KMS-11 (cell line): ENCODE measurements at regions not wholly inside any gene's neighbourhood (a gene's known extent, or its start where the extent isn't known, plus 50 kb on each side); places are given as distances from the start of the nearest gene placed in this dataset.

Experiments used
- H2AFZ ChIP-seq: fragments of 200-600 bp; sonication (generic); 2 replicates; pipeline ENCODE4 v1.6.1; 2016; ENCODE audit warnings: antibody characterized with exemption, mixed run types, low read depth
- H3K27ac ChIP-seq: fragments of 200-600 bp; sonication (generic); 2 replicates; pipeline ENCODE4 v1.6.1; 2016; ENCODE audit warnings: mild to moderate bottlenecking, mixed run types
- H3K27me3 ChIP-seq: fragments of 200-600 bp; sonication (generic); 2 replicates; pipeline ENCODE4 v1.6.1; 2017; ENCODE audit warnings: mild to moderate bottlenecking, low read depth, mixed run types, moderate library complexity; ENCODE audit not compliant: insufficient read depth
- H3K36me3 ChIP-seq: fragments of 200-600 bp; sonication (generic); 2 replicates; pipeline ENCODE4 v1.6.1; 2017; ENCODE audit warnings: mild to moderate bottlenecking, mixed run types; ENCODE audit not compliant: insufficient read depth
- H3K4me1 ChIP-seq: fragments of 200-600 bp; sonication (generic); 2 replicates; pipeline ENCODE4 v1.6.1; 2016; ENCODE audit warnings: mild to moderate bottlenecking, low read depth, mixed run types; ENCODE audit not compliant: poor library complexity, severe bottlenecking
- H3K4me2 ChIP-seq: fragments of 200-600 bp; sonication (generic); 2 replicates; pipeline ENCODE4 v1.7.0; 2016; ENCODE audit warnings: mild to moderate bottlenecking, mixed run types
- H3K4me3 ChIP-seq: fragments of 200-600 bp; sonication (generic); IDR thresholded peaks from 2 replicates; pipeline ENCODE4 v1.6.1; 2017; ENCODE audit warnings: low read depth, low read length, mixed read lengths; ENCODE audit not compliant: insufficient read depth
- H3K79me2 ChIP-seq: fragments of 200-600 bp; sonication (generic); 2 replicates; pipeline ENCODE4 v1.6.1; 2016; ENCODE audit warnings: low read depth, mixed run types; ENCODE audit not compliant: insufficient read depth
- H3K9ac ChIP-seq: fragments of 200-600 bp; sonication (generic); 2 replicates; pipeline ENCODE4 v1.6.1; 2016; ENCODE audit warnings: mild to moderate bottlenecking, mixed run types
- H4K20me1 ChIP-seq: fragments of 200-600 bp; sonication (generic); 2 replicates; pipeline ENCODE4 v1.6.1; 2016; ENCODE audit warnings: mild to moderate bottlenecking, mixed run types; ENCODE audit not compliant: insufficient read depth
- TF ChIP-seq, protein P1 (sequence below): fragments of 200-600 bp; sonication (generic); conservative IDR thresholded peaks from 2 replicates; pipeline ENCODE4 v1.6.1; 2017; ENCODE audit warnings: low read depth, mild to moderate bottlenecking, antibody characterized with exemption, low read length, moderate library complexity, mixed read lengths

DNA sequence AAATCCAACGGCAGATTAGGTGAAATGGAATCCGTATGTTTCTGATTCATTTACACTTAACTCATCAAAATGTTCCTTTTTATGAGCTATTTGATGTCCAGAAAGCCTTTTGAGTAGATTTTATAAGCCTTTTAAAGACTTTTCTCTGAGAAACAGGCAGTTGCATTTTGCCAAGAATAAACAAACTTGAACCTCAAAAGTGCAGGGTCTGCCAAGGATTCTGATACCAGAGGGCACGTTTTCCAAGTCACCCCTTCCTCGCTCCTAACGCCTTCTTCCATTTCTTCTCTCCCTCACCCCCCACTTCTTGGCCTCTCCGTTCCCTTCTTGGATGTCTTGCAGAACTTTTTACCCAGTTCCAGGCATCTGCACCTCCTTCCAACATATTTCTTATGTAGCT, 200.6 kb upstream of the TBX3 start:
- Histone ChIP-seq H3K27ac (no peak overlapping the region), H3K79me2 (no peaks in the 10 kb centered on the region), H3K36me3 (no peaks in the 10 kb centered on the region), H3K4me3 (no peak overlapping the region), H3K9ac (no peak overlapping the region), H3K4me2 (no peak overlapping the region), H3K4me1 (no peaks in the 10 kb centered on the region), H2AFZ (no peak overlapping the region), H4K20me1 (no peaks in the 10 kb centered on the region), H3K27me3 (no peaks in the 10 kb centered on the region)
- TF ChIP-seq, protein P1, sequence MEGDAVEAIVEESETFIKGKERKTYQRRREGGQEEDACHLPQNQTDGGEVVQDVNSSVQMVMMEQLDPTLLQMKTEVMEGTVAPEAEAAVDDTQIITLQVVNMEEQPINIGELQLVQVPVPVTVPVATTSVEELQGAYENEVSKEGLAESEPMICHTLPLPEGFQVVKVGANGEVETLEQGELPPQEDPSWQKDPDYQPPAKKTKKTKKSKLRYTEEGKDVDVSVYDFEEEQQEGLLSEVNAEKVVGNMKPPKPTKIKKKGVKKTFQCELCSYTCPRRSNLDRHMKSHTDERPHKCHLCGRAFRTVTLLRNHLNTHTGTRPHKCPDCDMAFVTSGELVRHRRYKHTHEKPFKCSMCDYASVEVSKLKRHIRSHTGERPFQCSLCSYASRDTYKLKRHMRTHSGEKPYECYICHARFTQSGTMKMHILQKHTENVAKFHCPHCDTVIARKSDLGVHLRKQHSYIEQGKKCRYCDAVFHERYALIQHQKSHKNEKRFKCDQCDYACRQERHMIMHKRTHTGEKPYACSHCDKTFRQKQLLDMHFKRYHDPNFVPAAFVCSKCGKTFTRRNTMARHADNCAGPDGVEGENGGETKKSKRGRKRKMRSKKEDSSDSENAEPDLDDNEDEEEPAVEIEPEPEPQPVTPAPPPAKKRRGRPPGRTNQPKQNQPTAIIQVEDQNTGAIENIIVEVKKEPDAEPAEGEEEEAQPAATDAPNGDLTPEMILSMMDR = no peak

DNA sequence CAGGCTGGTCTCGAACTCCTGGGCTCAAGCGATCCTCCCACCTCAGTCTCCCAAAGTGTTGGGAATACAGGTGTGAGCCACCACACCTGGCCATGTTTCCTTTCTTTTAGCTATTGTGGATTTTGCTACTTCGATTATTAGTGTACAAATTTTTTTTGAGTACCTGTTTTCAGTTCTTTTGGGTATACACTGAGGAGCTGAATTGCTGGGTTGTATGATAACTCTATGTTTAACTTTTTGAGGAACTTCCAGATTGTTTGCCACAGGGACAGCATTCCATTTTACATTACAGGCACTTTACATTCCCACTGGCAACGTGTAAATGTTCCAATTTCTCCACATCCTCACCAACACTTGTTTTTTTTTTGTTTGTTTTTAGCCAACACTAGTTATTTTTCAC, 198.1 kb upstream of the TBX3 start:
- Histone ChIP-seq H3K4me3 (no peak overlapping the region), H3K36me3 (no peaks in the 10 kb centered on the region), H3K4me2 (no peak overlapping the region), H4K20me1 (no peaks in the 10 kb centered on the region), H2AFZ (no peak overlapping the region), H3K79me2 (no peaks in the 10 kb centered on the region), H3K9ac (no peak overlapping the region), H3K4me1 (no peaks in the 10 kb centered on the region), H3K27ac (no peak overlapping the region), H3K27me3 (no peaks in the 10 kb centered on the region)
- TF ChIP-seq, protein P1 = no peak

DNA sequence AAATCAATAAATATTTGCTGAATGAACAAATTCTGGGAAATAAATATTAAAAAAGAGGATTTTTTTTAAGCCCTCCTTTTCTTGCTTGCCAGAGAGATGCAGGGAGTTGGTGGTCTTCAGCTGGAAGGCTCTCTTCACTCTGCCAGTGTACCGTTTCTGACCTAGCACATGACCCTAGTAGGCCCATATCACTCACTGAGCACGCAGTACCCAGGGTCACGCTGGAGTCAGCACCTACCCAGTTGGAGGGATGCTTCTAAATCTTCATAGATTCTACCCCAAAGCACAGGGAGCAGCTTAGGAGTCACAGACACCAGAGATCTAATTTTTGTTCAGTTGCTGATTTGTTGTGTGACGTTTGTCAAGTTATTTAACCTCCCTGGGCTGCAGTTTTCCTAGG, 195.4 kb upstream of the TBX3 start:
- no peaks in the 10 kb centered on the region for H3K36me3 ChIP-seq
- no peaks in the 10 kb centered on the region for H3K27me3 ChIP-seq
- H3K79me2 ChIP-seq = no peaks in the 10 kb centered on the region
- no peak overlapping the region for H3K4me2 ChIP-seq
- H3K27ac ChIP-seq = no peak overlapping the region
- H2AFZ ChIP-seq = no peak overlapping the region
- H4K20me1 ChIP-seq = no peaks in the 10 kb centered on the region
- TF ChIP-seq, protein P1 = no peak
- H3K4me3 ChIP-seq = no peak overlapping the region
- no peaks in the 10 kb centered on the region for H3K4me1 ChIP-seq
- no peak overlapping the region for H3K9ac ChIP-seq

GRCh38 chr12:114878781-114879180, 194.8 kb upstream of the TBX3 start:
- H2AFZ ChIP-seq = no peak overlapping the region
- no peaks in the 10 kb centered on the region for H3K4me1 ChIP-seq
- H3K36me3 ChIP-seq = no peaks in the 10 kb centered on the region
- H4K20me1 ChIP-seq = no peaks in the 10 kb centered on the region
- H3K27me3 ChIP-seq = no peaks in the 10 kb centered on the region
- H3K9ac ChIP-seq = no peak overlapping the region
- TF ChIP-seq, protein P1 = no peak
- H3K79me2 ChIP-seq = no peaks in the 10 kb centered on the region
- H3K4me3 ChIP-seq = no peak overlapping the region
- H3K4me2 ChIP-seq = no peak overlapping the region
- no peak overlapping the region for H3K27ac ChIP-seq
